ENCODE measurements at regions not wholly inside any gene's neighbourhood (a gene's known extent, or its start where the extent isn't known, plus 50 kb on each side); places are given as distances from the start of the nearest gene placed in this dataset.

- TF ChIP-seq EZH2phosphoT487 (IDR thresholded peaks at IDR 0.05; ENCODE audit: insufficient read depth, low read depth) = no peak
- no peak for TF ChIP-seq EZH2 (IDR thresholded peaks at IDR 0.05; ENCODE audit: insufficient read depth, poor library complexity, severe bottlenecking)
Measured at GRCh38 chr7:125431349-125431748, 501.7 kb upstream of the POT1 start.
